ENCODE measurements at regions not wholly inside any gene's neighbourhood (a gene's known extent, or its start where the extent isn't known, plus 50 kb on each side); places are given as distances from the start of the nearest gene placed in this dataset.
"Not testable (repeated sequence)": the region's sequence is repeated elsewhere in the genome, so short reads cannot be mapped to it uniquely, and the experiment has no call there.

GRCh38 chr5:23994581-23995370, 487.4 kb downstream of the PRDM9 start:
- no peak for DNase-seq

GRCh38 chr5:23996525-23996924, 489.1 kb downstream of the PRDM9 start:
- no peak for DNase-seq

- DNase-seq, result no peak
Measured at GRCh38 chr5:24005384-24005783, 498.0 kb downstream of the PRDM9 start.

DNA sequence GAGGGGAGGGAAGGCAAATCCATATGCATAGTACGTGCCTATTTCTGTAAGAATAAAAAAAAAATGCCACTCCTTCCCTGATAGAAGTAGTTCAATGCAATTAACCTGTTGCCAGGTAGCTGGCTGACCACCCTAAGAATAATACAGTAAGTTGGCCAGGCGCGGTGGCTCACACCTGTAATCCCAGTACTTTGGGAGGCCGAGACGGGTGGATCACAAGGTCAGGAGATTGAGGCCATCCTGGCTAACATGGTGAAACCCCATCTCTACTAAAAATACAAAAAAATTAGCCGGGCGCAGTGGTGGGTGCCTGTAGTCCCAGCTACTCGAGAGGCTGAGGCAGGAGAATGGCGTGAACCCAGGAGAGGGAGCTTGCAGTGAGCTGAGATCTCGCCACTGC, 510.3 kb downstream of the PRDM9 start:
- not testable (repeated sequence) for DNase-seq

- DNase-seq, result no peak
Measured at GRCh38 chr5:24026288-24026687, 518.9 kb downstream of the PRDM9 start.

DNA sequence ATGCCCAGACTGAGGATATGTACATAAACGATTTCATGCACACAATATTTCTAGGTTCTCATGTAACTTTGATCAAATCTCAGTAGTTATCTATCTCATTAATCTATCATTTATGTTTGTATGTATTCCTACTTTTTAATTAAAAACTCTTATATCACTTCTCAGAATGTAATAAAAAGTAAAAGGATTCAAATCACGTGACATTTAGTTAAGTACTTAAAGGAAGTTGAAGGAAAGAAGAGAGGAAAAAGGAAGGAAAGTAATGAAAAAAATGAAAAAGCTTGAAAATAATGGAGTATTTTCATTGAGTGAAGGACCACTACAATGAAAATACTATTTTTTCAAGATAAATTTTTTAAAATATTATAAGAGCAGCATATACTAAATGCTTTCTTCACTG, 535.3 kb downstream of the PRDM9 start:
- no peak for DNase-seq

DNA sequence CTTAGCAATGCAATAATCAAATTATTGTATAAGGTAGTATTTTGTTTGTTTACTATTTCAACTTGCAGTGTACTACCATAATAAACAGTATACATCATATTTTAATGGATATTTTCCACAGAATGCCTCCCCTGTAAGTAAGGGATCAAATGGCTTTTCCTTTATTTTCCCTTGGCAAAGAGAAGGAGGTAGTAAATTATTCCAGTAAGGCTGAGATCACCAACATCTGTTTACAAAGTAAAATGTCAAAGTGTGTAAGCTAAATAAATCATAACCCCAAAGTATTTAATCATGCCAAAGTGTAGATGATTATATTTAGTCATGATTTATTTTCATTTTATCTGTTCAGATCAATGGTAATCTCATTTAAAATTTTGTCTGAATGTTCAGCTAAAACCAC, 537.6 kb downstream of the PRDM9 start:
- DNase-seq, result no peak

DNA sequence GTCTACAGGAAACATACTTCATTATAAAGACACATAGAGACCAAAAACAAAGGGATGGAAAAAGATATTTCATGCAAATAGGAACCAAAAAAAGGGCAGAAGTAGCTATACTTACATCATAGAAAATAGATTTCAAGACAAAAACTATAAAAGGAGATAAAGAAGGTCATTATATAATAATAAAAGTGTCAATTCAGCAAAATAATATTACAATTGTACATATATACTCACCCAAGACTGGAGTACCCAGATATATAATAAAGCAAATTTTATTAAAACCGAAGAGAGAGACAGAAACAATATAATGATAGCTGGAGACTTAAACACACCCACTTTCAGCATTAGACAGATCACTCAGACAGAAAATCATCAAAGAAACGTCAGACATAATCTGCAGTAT, 546.3 kb downstream of the PRDM9 start:
- no peak for DNase-seq

DNA sequence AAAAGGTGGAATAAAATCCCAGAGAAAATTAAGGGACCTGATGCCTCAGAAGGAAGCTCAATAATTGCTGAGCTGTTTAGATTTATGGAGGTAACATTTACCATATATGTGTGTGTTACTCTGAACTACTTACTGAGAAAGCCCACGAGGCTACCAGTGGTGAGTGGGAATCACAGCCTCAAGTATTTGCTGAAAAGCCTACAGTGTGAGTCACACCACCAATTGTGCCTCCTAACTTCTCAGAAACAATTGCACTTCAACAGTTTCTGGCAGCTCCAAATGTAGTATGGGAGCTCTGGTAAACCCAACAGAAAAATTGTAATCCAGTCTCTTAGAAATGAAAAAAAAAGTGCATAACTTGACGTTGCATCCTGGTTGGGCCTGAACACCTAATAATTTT, 551.6 kb downstream of the PRDM9 start:
- DNase-seq, result no peak

- no peak for DNase-seq
Measured at GRCh38 chr5:24059716-24060115, 552.3 kb downstream of the PRDM9 start.

GRCh38 chr5:24065779-24066178, 558.4 kb downstream of the PRDM9 start:
- DNase-seq, result no peak

- DNase-seq, result no peak
Measured at GRCh38 chr5:24067208-24067607, 559.8 kb downstream of the PRDM9 start.

DNA sequence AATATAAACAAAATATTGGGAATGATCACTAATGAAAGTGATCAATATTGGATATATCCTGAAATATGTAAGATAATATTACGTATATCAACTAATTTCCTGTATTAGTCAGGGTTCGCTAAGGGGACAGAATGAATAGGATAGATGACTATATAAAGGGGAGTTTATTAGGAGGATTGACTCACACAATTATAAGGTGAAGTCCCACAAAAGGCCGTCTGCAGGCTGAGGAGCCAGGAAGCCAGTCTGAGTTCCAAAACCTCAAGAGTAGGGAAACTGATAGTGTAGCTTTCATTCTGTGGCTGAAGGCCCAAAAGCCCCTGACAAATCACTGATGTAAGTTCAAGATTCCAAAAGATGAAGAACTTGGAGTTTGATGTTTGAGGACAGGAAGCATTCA, 561.1 kb downstream of the PRDM9 start:
- no peak for DNase-seq

- peak; percentile 26 for DNase-seq
Measured at GRCh38 chr5:24073107-24073506, 565.7 kb downstream of the PRDM9 start.

DNA sequence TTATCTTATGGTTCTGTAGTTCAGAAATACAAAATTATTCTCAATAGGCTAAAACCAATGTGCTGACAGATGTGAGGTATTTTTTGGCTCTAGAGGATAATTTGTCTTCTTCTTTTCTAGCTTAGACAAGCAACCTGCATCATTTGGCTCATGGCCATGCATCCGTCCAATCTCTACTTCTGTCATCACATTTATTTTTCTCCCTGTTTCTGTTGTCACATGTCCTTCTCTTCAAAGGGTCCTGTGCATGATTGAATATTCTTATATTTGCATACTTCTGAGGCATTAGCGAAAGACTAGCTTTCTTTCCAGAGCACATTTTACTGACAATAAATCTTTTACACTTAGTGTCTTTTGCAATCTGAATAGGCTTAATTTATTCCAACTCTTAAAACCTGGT, 564.7 kb downstream of the CDH10 start:
- DNase-seq, result no peak

- DNase-seq, result no peak
Measured at GRCh38 chr5:24094081-24094679, 550.6 kb downstream of the CDH10 start.

DNA sequence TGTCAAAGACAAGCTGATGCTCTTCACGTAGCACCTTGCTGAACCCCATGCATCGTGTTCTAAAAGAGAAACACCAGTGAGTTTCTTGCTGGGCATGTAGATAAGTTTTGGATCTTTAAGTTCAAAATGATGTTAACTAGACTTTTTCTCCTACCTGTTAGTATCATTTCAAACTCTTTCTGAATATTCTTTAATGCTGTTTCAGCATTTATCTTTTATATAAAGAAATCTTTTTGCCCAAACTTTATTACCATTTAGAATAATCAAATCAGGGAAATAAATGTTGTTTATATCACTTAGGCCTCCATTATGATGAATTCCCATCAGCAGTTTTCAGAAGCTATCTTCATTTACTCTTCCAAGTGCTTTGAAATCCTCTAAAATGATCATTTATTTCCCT, 542.8 kb downstream of the CDH10 start:
- DNase-seq, result no peak

GRCh38 chr5:24103451-24104023, 541.2 kb downstream of the CDH10 start:
- DNase-seq, result no peak

DNA sequence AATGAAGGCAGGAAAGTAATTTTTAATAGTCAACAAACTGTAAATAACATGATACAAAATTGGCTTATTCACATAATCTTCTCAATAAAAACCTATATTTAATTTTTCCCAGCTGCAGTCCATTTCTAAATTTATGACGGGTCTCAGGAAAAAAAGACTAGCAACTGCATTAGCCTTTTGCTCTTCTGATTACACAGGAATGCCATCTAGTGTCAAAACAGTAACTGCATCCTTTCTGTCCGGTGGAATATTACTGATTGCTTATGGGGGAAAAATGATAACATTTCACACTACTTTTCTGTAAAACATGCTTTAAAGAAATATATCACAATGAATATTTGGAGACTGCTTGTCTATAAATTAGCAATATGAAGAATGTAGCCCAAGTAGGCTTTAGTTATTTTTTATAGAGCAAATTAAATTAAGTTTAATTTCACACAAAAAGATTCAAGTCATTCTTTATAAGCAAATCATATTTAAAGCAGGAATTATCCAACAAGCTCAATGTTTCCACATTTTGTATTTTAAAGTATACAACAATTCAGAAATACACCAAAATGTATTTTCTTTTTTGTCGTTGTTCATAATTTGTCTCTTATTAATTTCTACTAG, 534.7 kb downstream of the CDH10 start:
- no peak for DNase-seq

DNA sequence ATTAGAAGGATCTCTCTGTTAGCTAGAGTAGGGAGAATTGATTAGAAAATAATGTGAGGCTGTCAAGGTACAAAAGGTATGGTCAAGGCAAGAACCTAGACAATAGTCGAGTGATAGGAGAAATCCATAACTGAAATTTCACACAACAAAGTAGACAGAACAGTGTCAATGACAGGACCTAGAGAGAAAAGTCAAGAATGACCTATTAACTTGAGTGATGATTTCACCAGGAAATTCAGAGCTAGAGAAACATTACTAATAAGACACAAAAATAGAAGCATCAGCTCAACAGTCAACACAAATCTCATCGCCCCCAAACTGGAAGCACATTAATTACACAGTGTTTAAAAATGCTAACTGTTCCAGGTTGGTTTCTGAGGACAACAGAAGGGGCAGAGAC, 532.4 kb downstream of the CDH10 start:
- DNase-seq, result no peak

DNA sequence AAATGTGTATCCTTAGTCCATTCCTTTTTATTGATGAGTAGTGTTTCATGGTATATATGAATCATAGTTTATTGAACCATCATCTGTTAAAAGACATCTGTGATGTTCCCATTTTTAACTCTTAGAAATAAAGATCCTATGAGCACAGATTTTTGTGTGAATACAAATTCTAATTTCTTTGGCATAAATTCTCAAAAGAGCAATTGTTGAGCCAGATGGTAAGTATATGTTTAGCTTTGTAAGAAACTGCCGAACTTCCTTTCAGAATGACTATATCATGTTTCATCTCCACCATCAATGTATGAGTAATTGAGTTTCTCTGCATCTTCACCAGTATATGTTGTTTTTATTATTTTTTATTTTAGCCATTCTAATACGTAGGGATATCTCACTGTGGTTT, 526.4 kb downstream of the CDH10 start:
- DNase-seq, result no peak

DNA sequence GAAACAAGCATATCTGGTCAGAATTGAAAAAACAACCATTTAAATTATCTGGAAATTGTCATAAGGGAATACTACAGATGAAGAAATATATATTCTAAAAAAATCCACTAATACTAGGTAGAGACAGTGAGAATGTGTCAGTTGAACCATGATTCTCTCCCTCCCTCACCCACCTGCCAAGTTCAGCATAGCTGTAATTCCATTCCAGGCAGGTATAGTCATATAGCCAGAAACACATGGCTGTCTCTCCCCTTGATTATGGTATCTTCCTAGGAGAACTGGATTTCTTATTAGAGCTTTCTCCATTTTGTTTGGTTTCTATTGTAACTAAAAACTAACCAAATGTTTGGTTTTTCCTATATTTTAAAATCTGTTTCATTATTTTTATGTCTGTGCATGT, 509.2 kb downstream of the CDH10 start:
- DNase-seq, result no peak

GRCh38 chr5:24141046-24141445, 503.7 kb downstream of the CDH10 start:
- DNase-seq, result peak; percentile 81

DNA sequence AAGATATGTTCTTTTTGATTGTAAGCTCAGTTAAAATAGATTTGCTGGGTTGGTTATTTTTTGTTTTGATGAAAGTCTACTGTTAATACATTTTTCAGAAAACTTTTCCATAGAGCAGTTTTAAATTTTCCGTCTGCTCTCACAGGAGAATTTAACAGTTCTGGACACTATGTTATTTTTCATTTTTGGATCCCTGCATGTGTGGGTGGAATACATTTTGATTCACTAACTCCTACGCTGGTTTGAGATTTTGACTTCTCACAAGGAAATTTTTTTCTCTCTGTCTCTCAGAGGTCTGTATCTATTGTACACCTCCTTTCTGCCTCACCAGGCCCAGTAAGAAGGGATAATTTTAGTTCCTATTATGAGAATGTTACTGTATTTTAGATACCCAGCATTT, 502.4 kb downstream of the CDH10 start:
- no peak for DNase-seq
